Cardiac fibroblast (primary cell): ENCODE measurements at regions not wholly inside any gene's neighbourhood (a gene's known extent, or its start where the extent isn't known, plus 50 kb on each side); places are given as distances from the start of the nearest gene placed in this dataset.
A peak's percentile ranks its signal among the peaks of the same experiment; 100 is the strongest.

Experiments
- DNase-seq, 2 donors: peaks; one replicate each; pipeline versions ENCODE4 v3.0.0 to v3.0.0-alpha.2; 2010; ENCODE audit warnings: low read depth in 2 of 2
- H3K4me3 ChIP-seq, 2 donors: replicated peaks in 1 of 2; 1 replicate in 1 of 2; 2 replicates in 1 of 2; pipeline ENCODE4 v1.5.1; 2011; ENCODE audit warnings: low read depth in 2 of 2, low read length in 2 of 2, mild to moderate bottlenecking in 2 of 2, moderate library complexity in 1 of 2
- CTCF ChIP-seq: IDR thresholded peaks from one replicate; pipeline ENCODE4 v1.5.1; 2011; ENCODE audit warnings: low read depth, mild to moderate bottlenecking, low read length, inconsistent platforms

- no peak for TF ChIP-seq CTCF
- H3K4me3 ChIP-seq: no peak overlapping the region
Measured at GRCh38 chr10:88077977-88078376, 214.6 kb downstream of the PTEN start.

GRCh38 chr10:88080213-88080612, 216.8 kb downstream of the PTEN start:
- TF ChIP-seq CTCF: no peak
- H3K4me3 ChIP-seq: no peak overlapping the region
- DNase-seq: peak in 1 of 2 donors; percentile 34

More at GRCh38 chr10:88077977-88078376, 214.6 kb downstream of the PTEN start:
- DNase-seq: no peak

GRCh38 chr10:88081457-88082054, 218.1 kb downstream of the PTEN start:
- TF ChIP-seq CTCF: no peak
- DNase-seq: no peak

GRCh38 chr10:88082391-88082790, 219.0 kb downstream of the PTEN start:
- H3K4me3 ChIP-seq: no peak overlapping the region

More at GRCh38 chr10:88081457-88082054, 218.1 kb downstream of the PTEN start:
- no peak overlapping the region for H3K4me3 ChIP-seq

GRCh38 chr10:88082806-88083596, 219.6 kb downstream of the PTEN start:
- no peak overlapping the region for H3K4me3 ChIP-seq
- TF ChIP-seq CTCF: no peak
- DNase-seq: no peak

More at GRCh38 chr10:88082391-88082790, 219.0 kb downstream of the PTEN start:
- no peak for DNase-seq
- TF ChIP-seq CTCF: no peak

- no peak overlapping the region for H3K4me3 ChIP-seq
- no peak for TF ChIP-seq CTCF
- no peak for DNase-seq
Measured at GRCh38 chr10:88083597-88083989, 220.2 kb downstream of the PTEN start.
